NT2/D1 (cell line): ENCODE measurements at regions not wholly inside any gene's neighbourhood (a gene's known extent, or its start where the extent isn't known, plus 50 kb on each side); places are given as distances from the start of the nearest gene placed in this dataset.

ENCODE experiments used
- YY1 ChIP-seq: IDR thresholded peaks from 2 replicates; pipeline ENCODE4 v1.6.1; 2011; ENCODE audit not compliant: insufficient read length, insufficient read depth
- ZNF274 ChIP-seq: IDR thresholded peaks from 2 replicates; pipeline ENCODE4 v1.6.1; 2011; ENCODE audit warnings: mild to moderate bottlenecking, low read depth, low read length

GRCh38 chr2:211027976-211028375 is 471.6 kb downstream of the CPS1 start:
- TF ChIP-seq ZNF274 (no peak), YY1 (no peak)
